ENCODE measurements at regions not wholly inside any gene's neighbourhood (a gene's known extent, or its start where the extent isn't known, plus 50 kb on each side); places are given as distances from the start of the nearest gene placed in this dataset.
A peak's percentile ranks its signal among the peaks of the same experiment; 100 is the strongest.

- H3K27ac ChIP-seq (ENCODE audit: low read length, poor library complexity, severe bottlenecking), result no peak overlapping the region
- H3K4me2 ChIP-seq (ENCODE audit: low read length, poor library complexity, severe bottlenecking), result no peak overlapping the region
- H2AK5ac ChIP-seq (ENCODE audit: low read length, severe bottlenecking), result no peak overlapping the region
- H3K23ac ChIP-seq (ENCODE audit: low read length in 2 of 2), result no peak overlapping the region
- H3K4me3 ChIP-seq (ENCODE audit: insufficient read depth in 1 of 2, low read depth in 1 of 2, low read length in 2 of 2), result no peak overlapping the region
- H3K27me3 ChIP-seq (ENCODE audit: control insufficient read depth in 1 of 2, insufficient read depth in 1 of 2, low read length in 2 of 2), result no peaks in the 10 kb centered on the region
- no peaks in the 10 kb centered on the region for H3K9me3 ChIP-seq (ENCODE audit: control insufficient read depth, low read length)
- no peak for DNase-seq
- H4K91ac ChIP-seq (ENCODE audit: low read length), result no peak overlapping the region
- H2BK120ac ChIP-seq (ENCODE audit: low read depth, low read length), result no peak overlapping the region
- no peak overlapping the region for H2BK12ac ChIP-seq (ENCODE audit: low read length in 2 of 2)
- H4K8ac ChIP-seq (ENCODE audit: low read length), result no peak overlapping the region
- no peak overlapping the region for H2AFZ ChIP-seq (ENCODE audit: low read depth, low read length)
- no peak overlapping the region for H2BK15ac ChIP-seq (ENCODE audit: low read depth, poor library complexity, severe bottlenecking)
- H3K18ac ChIP-seq (ENCODE audit: low read depth in 1 of 2, low read length in 2 of 2), result no peak overlapping the region
- H3K79me1 ChIP-seq (replicated peaks; ENCODE audit: low read length, poor library complexity, severe bottlenecking), result no peaks in the 10 kb centered on the region
- peaks cover 13% of the 10 kb centered on the region for H3K4me1 ChIP-seq (ENCODE audit: control insufficient read depth, insufficient read depth, low read depth, low read length)
- no peak overlapping the region for H2BK5ac ChIP-seq (ENCODE audit: low read depth, low read length, poor library complexity, severe bottlenecking)
- WGBS, result 97% methylated on average over 8 of the region's 8 CpGs
- no peak overlapping the region for H3K4ac ChIP-seq (ENCODE audit: low read depth in 1 of 2, low read length in 2 of 2)
- H3K14ac ChIP-seq (ENCODE audit: low read length in 2 of 2), result no peak overlapping the region
- no peaks in the 10 kb centered on the region for H3K36me3 ChIP-seq (ENCODE audit: control insufficient read depth in 1 of 2, insufficient read depth in 2 of 2, low read depth in 1 of 2, low read length in 2 of 2)
- H3K9ac ChIP-seq (ENCODE audit: low read length), result no peak overlapping the region
Measured at GRCh38 chr1:221837896-221838295, 96.0 kb upstream of the DUSP10 start.

- WGBS, result 92% methylated on average over 3 of the region's 3 CpGs
- no peak overlapping the region for H4K91ac ChIP-seq (ENCODE audit: low read length)
- no peak overlapping the region for H2AK5ac ChIP-seq (ENCODE audit: low read length, severe bottlenecking)
- no peak overlapping the region for H3K9ac ChIP-seq (ENCODE audit: low read length)
- H2BK15ac ChIP-seq (ENCODE audit: low read depth, poor library complexity, severe bottlenecking), result peak overlapping the region; percentile 70
- peaks cover 7% of the 10 kb centered on the region for H3K4me1 ChIP-seq (ENCODE audit: control insufficient read depth, insufficient read depth, low read depth, low read length)
- no peak overlapping the region for H2AFZ ChIP-seq (ENCODE audit: low read depth, low read length)
- no peak overlapping the region for H2BK120ac ChIP-seq (ENCODE audit: low read depth, low read length)
- DNase-seq, result no peak
- H2BK5ac ChIP-seq (ENCODE audit: low read depth, low read length, poor library complexity, severe bottlenecking), result no peak overlapping the region
- H3K23ac ChIP-seq (ENCODE audit: low read length in 2 of 2), result no peak overlapping the region
- H3K79me1 ChIP-seq (replicated peaks; ENCODE audit: low read length, poor library complexity, severe bottlenecking), result no peaks in the 10 kb centered on the region
- H3K27me3 ChIP-seq (ENCODE audit: control insufficient read depth in 1 of 2, insufficient read depth in 1 of 2, low read length in 2 of 2), result no peaks in the 10 kb centered on the region
- H3K27ac ChIP-seq (ENCODE audit: low read length, poor library complexity, severe bottlenecking), result no peak overlapping the region
- H3K4me2 ChIP-seq (ENCODE audit: low read length, poor library complexity, severe bottlenecking), result no peak overlapping the region
- no peak overlapping the region for H3K4me3 ChIP-seq (ENCODE audit: insufficient read depth in 1 of 2, low read depth in 1 of 2, low read length in 2 of 2)
- no peaks in the 10 kb centered on the region for H3K9me3 ChIP-seq (ENCODE audit: control insufficient read depth, low read length)
- no peak overlapping the region for H4K8ac ChIP-seq (ENCODE audit: low read length)
- H3K36me3 ChIP-seq (ENCODE audit: control insufficient read depth in 1 of 2, insufficient read depth in 2 of 2, low read depth in 1 of 2, low read length in 2 of 2), result no peaks in the 10 kb centered on the region
- no peak overlapping the region for H3K4ac ChIP-seq (ENCODE audit: low read depth in 1 of 2, low read length in 2 of 2)
- no peak overlapping the region for H3K14ac ChIP-seq (ENCODE audit: low read length in 2 of 2)
- H2BK12ac ChIP-seq (ENCODE audit: low read length in 2 of 2), result no peak overlapping the region
- H3K18ac ChIP-seq (ENCODE audit: low read depth in 1 of 2, low read length in 2 of 2), result no peak overlapping the region
Measured at GRCh38 chr1:221834698-221835513, 93.0 kb upstream of the DUSP10 start.

- Histone ChIP-seq H3K79me1 (replicated peaks; ENCODE audit: low read length, poor library complexity, severe bottlenecking) (no peaks in the 10 kb centered on the region), H2BK120ac (ENCODE audit: low read depth, low read length) (no peak overlapping the region), H3K4me1 (ENCODE audit: control insufficient read depth, insufficient read depth, low read depth, low read length) (peaks cover 2% of the 10 kb centered on the region), H2AFZ (ENCODE audit: low read depth, low read length) (no peak overlapping the region), H2BK15ac (ENCODE audit: low read depth, poor library complexity, severe bottlenecking) (no peak overlapping the region), H3K36me3 (ENCODE audit: control insufficient read depth in 1 of 2, insufficient read depth in 2 of 2, low read depth in 1 of 2, low read length in 2 of 2) (no peaks in the 10 kb centered on the region), H3K18ac (ENCODE audit: low read depth in 1 of 2, low read length in 2 of 2) (no peak overlapping the region), H3K27ac (ENCODE audit: low read length, poor library complexity, severe bottlenecking) (no peak overlapping the region), H2BK5ac (ENCODE audit: low read depth, low read length, poor library complexity, severe bottlenecking) (no peak overlapping the region), H3K9ac (ENCODE audit: low read length) (no peak overlapping the region), H3K14ac (ENCODE audit: low read length in 2 of 2) (no peak overlapping the region), H3K23ac (ENCODE audit: low read length in 2 of 2) (no peak overlapping the region), H2BK12ac (ENCODE audit: low read length in 2 of 2) (no peak overlapping the region), H4K8ac (ENCODE audit: low read length) (no peak overlapping the region), H3K4me3 (ENCODE audit: insufficient read depth in 1 of 2, low read depth in 1 of 2, low read length in 2 of 2) (no peak overlapping the region), H3K27me3 (ENCODE audit: control insufficient read depth in 1 of 2, insufficient read depth in 1 of 2, low read length in 2 of 2) (no peaks in the 10 kb centered on the region), H3K9me3 (ENCODE audit: control insufficient read depth, low read length) (no peaks in the 10 kb centered on the region), H3K4me2 (ENCODE audit: low read length, poor library complexity, severe bottlenecking) (no peak overlapping the region), H2AK5ac (ENCODE audit: low read length, severe bottlenecking) (no peak overlapping the region), H3K4ac (ENCODE audit: low read depth in 1 of 2, low read length in 2 of 2) (no peak overlapping the region), H4K91ac (ENCODE audit: low read length) (no peak overlapping the region)
- DNase-seq, result peak; percentile 74
- WGBS, result 29% methylated on average over 2 of the region's 2 CpGs
Measured at GRCh38 chr1:221832617-221833016, 90.7 kb upstream of the DUSP10 start.

DNA sequence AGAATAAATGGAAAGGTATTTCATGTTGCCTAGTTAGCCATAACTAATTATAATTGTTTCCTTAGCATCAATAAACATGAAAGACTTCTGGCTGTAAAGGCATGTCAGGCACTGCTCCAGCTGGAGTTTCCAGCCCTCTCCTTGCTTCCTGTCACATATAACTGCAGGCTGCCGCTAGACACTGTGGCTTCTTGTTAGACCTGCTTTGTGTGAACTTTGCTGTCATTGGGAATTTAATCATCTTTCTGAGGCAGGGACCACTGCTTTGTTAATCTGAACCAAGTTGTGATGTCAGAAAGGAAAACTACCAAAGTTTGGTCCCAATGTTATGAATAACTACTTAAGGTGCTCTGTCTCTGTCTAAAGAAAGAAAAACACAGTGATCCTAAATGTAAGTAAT is 90.3 kb upstream of the DUSP10 start:
- H3K27me3 ChIP-seq (ENCODE audit: control insufficient read depth in 1 of 2, insufficient read depth in 1 of 2, low read length in 2 of 2), result no peaks in the 10 kb centered on the region
- no peak overlapping the region for H3K27ac ChIP-seq (ENCODE audit: low read length, poor library complexity, severe bottlenecking)
- WGBS, result 36% methylated on average over 1 of the region's 1 CpG
- peak overlapping the region; percentile 44 for H2BK15ac ChIP-seq (ENCODE audit: low read depth, poor library complexity, severe bottlenecking)
- no peak overlapping the region for H3K14ac ChIP-seq (ENCODE audit: low read length in 2 of 2)
- H4K91ac ChIP-seq (ENCODE audit: low read length), result no peak overlapping the region
- H2AFZ ChIP-seq (ENCODE audit: low read depth, low read length), result no peak overlapping the region
- H2BK5ac ChIP-seq (ENCODE audit: low read depth, low read length, poor library complexity, severe bottlenecking), result no peak overlapping the region
- peak; percentile 63 for DNase-seq
- H3K79me1 ChIP-seq (replicated peaks; ENCODE audit: low read length, poor library complexity, severe bottlenecking), result no peaks in the 10 kb centered on the region
- H3K4me1 ChIP-seq (ENCODE audit: control insufficient read depth, insufficient read depth, low read depth, low read length), result peaks cover 2% of the 10 kb centered on the region
- H3K9me3 ChIP-seq (ENCODE audit: control insufficient read depth, low read length), result no peaks in the 10 kb centered on the region
- no peak overlapping the region for H2AK5ac ChIP-seq (ENCODE audit: low read length, severe bottlenecking)
- no peak overlapping the region for H3K4ac ChIP-seq (ENCODE audit: low read depth in 1 of 2, low read length in 2 of 2)
- H3K4me3 ChIP-seq (ENCODE audit: insufficient read depth in 1 of 2, low read depth in 1 of 2, low read length in 2 of 2), result no peak overlapping the region
- H2BK120ac ChIP-seq (ENCODE audit: low read depth, low read length), result no peak overlapping the region
- no peak overlapping the region for H3K4me2 ChIP-seq (ENCODE audit: low read length, poor library complexity, severe bottlenecking)
- no peaks in the 10 kb centered on the region for H3K36me3 ChIP-seq (ENCODE audit: control insufficient read depth in 1 of 2, insufficient read depth in 2 of 2, low read depth in 1 of 2, low read length in 2 of 2)
- no peak overlapping the region for H2BK12ac ChIP-seq (ENCODE audit: low read length in 2 of 2)
- peak overlapping the region; percentile 66 for H4K8ac ChIP-seq (ENCODE audit: low read length)
- peak overlapping the region in 1 of 2 experiments; percentile 90 for H3K18ac ChIP-seq (ENCODE audit: low read depth in 1 of 2, low read length in 2 of 2)
- H3K23ac ChIP-seq (ENCODE audit: low read length in 2 of 2), result no peak overlapping the region
- H3K9ac ChIP-seq (ENCODE audit: low read length), result no peak overlapping the region

Measured in mesenchymal stem cell (in vitro differentiated cells and primary cell).